IgD-negative memory B cell (primary cell): ENCODE measurements at regions not wholly inside any gene's neighbourhood (a gene's known extent, or its start where the extent isn't known, plus 50 kb on each side); places are given as distances from the start of the nearest gene placed in this dataset.
"Not testable (repeated sequence)": the region's sequence is repeated elsewhere in the genome, so short reads cannot be mapped to it uniquely, and the experiment has no call there.

Source experiments
- H3K27ac Mint-ChIP-seq, 3 donors: one replicate each; pipeline ENCODE4 v1.8.0; 2020 to 2022; ENCODE audit warnings: mild to moderate bottlenecking in 3 of 3, mixed read lengths in 3 of 3, moderate library complexity in 1 of 3
- H3K27me3 Mint-ChIP-seq: one replicate; pipeline ENCODE4 v1.8.0; 2021; ENCODE audit warnings: mixed read lengths
- H3K36me3 Mint-ChIP-seq: one replicate; pipeline ENCODE4 v1.8.0; 2020; ENCODE audit warnings: mild to moderate bottlenecking, mixed read lengths
- H3K4me1 Mint-ChIP-seq, 3 donors: one replicate each; pipeline ENCODE4 v1.8.0; 2020 to 2022; ENCODE audit warnings: mixed read lengths in 3 of 3, mild to moderate bottlenecking in 1 of 3
- H3K4me3 Mint-ChIP-seq, 4 donors: one replicate each; pipeline ENCODE4 v1.8.0; 2020 to 2022; ENCODE audit warnings: mild to moderate bottlenecking in 4 of 4, mixed read lengths in 4 of 4, moderate library complexity in 3 of 4
- H3K9me3 Mint-ChIP-seq, 3 donors: one replicate each; pipeline ENCODE4 v1.8.0; 2020 to 2021; ENCODE audit warnings: mixed read lengths in 3 of 3, mild to moderate bottlenecking in 1 of 3

GRCh38 chr12:41998436-41998835 is 146.2 kb downstream of the GXYLT1 start:
- H3K36me3 Mint-ChIP-seq, result peaks cover 3% of the 10 kb centered on the region
- no peak overlapping the region for H3K4me3 Mint-ChIP-seq
- no peaks in the 10 kb centered on the region for H3K4me1 Mint-ChIP-seq
- peaks cover 3% of the 10 kb centered on the region for H3K27me3 Mint-ChIP-seq
- no peak overlapping the region for H3K27ac Mint-ChIP-seq
- no peaks in the 10 kb centered on the region for H3K9me3 Mint-ChIP-seq

- Mint-ChIP-seq H3K4me1 (no peaks in the 10 kb centered on the region), H3K27me3 (no peaks in the 10 kb centered on the region), H3K4me3 (no peak overlapping the region), H3K9me3 (peaks cover 0 to 4% (median 2%) of the 10 kb centered on the region in 3 donors), H3K27ac (no peak overlapping the region), H3K36me3 (no peaks in the 10 kb centered on the region)
These were observed 151.4 kb downstream of the GXYLT1 start for GRCh38 chr12:41993283-41993682.

- Mint-ChIP-seq H3K36me3 (no peaks in the 10 kb centered on the region), H3K27me3 (no peaks in the 10 kb centered on the region), H3K9me3 (peaks cover 0 to 4% (median 2%) of the 10 kb centered on the region in 3 donors), H3K27ac (no peak overlapping the region), H3K4me1 (no peaks in the 10 kb centered on the region), H3K4me3 (no peak overlapping the region)
These were observed 151.9 kb downstream of the GXYLT1 start for GRCh38 chr12:41992692-41993215.

- Mint-ChIP-seq H3K27me3 (no peaks in the 10 kb centered on the region), H3K4me1 (no peaks in the 10 kb centered on the region), H3K4me3 (no peak overlapping the region), H3K36me3 (no peaks in the 10 kb centered on the region), H3K9me3 (peaks cover 0 to 4% (median 2%) of the 10 kb centered on the region in 3 donors), H3K27ac (no peak overlapping the region)
These were observed 152.7 kb downstream of the GXYLT1 start for GRCh38 chr12:41992022-41992421.

GRCh38 chr12:41988715-41989114 is 156.0 kb downstream of the GXYLT1 start:
- no peak overlapping the region for H3K4me3 Mint-ChIP-seq
- H3K27ac Mint-ChIP-seq, result no peak overlapping the region
- peaks cover 0 to 4% (median 2%) of the 10 kb centered on the region in 3 donors for H3K9me3 Mint-ChIP-seq
- H3K27me3 Mint-ChIP-seq, result no peaks in the 10 kb centered on the region
- no peaks in the 10 kb centered on the region for H3K4me1 Mint-ChIP-seq
- no peaks in the 10 kb centered on the region for H3K36me3 Mint-ChIP-seq

- H3K4me1 Mint-ChIP-seq, H3K36me3 Mint-ChIP-seq, H3K27me3 Mint-ChIP-seq, H3K4me3 Mint-ChIP-seq, H3K27ac Mint-ChIP-seq, H3K9me3 Mint-ChIP-seq: not testable (repeated sequence)
These were observed 158.2 kb downstream of the GXYLT1 start for GRCh38 chr12:41986513-41986912.

- H3K36me3 Mint-ChIP-seq, result no peaks in the 10 kb centered on the region
- H3K9me3 Mint-ChIP-seq, result peaks cover 0 to 4% (median 0%) of the 10 kb centered on the region in 3 donors
- H3K4me1 Mint-ChIP-seq, result no peaks in the 10 kb centered on the region
- H3K27ac Mint-ChIP-seq, result no peak overlapping the region
- no peak overlapping the region for H3K4me3 Mint-ChIP-seq
- H3K27me3 Mint-ChIP-seq, result peaks cover 10% of the 10 kb centered on the region
These were observed 160.8 kb downstream of the GXYLT1 start for GRCh38 chr12:41983856-41984255.

- no peaks in the 10 kb centered on the region for H3K36me3 Mint-ChIP-seq
- peaks cover 10% of the 10 kb centered on the region for H3K27me3 Mint-ChIP-seq
- H3K9me3 Mint-ChIP-seq, result no peaks in the 10 kb centered on the region
- H3K4me1 Mint-ChIP-seq, result no peaks in the 10 kb centered on the region
- no peak overlapping the region for H3K27ac Mint-ChIP-seq
- no peak overlapping the region for H3K4me3 Mint-ChIP-seq
These were observed 161.3 kb downstream of the GXYLT1 start for GRCh38 chr12:41983394-41983793.

- no peak overlapping the region for H3K27ac Mint-ChIP-seq
- no peaks in the 10 kb centered on the region for H3K4me1 Mint-ChIP-seq
- H3K4me3 Mint-ChIP-seq, result no peak overlapping the region
- peaks cover 10% of the 10 kb centered on the region for H3K27me3 Mint-ChIP-seq
- no peaks in the 10 kb centered on the region for H3K9me3 Mint-ChIP-seq
- H3K36me3 Mint-ChIP-seq, result no peaks in the 10 kb centered on the region
These were observed 162.9 kb downstream of the GXYLT1 start for GRCh38 chr12:41981758-41982157.

GRCh38 chr12:41981013-41981412 is 163.7 kb downstream of the GXYLT1 start:
- Mint-ChIP-seq H3K4me1 (no peaks in the 10 kb centered on the region), H3K27me3 (peaks cover 10% of the 10 kb centered on the region), H3K36me3 (no peaks in the 10 kb centered on the region), H3K4me3 (no peak overlapping the region), H3K27ac (no peak overlapping the region), H3K9me3 (no peaks in the 10 kb centered on the region)

GRCh38 chr12:41980390-41980789 is 164.3 kb downstream of the GXYLT1 start:
- Mint-ChIP-seq H3K4me3 (no peak overlapping the region), H3K36me3 (no peaks in the 10 kb centered on the region), H3K4me1 (no peaks in the 10 kb centered on the region), H3K9me3 (no peaks in the 10 kb centered on the region), H3K27ac (no peak overlapping the region), H3K27me3 (peaks cover 10% of the 10 kb centered on the region)

GRCh38 chr12:41979574-41979973 is 165.1 kb downstream of the GXYLT1 start:
- no peaks in the 10 kb centered on the region for H3K4me1 Mint-ChIP-seq
- H3K27me3 Mint-ChIP-seq, result peaks cover 10% of the 10 kb centered on the region
- H3K36me3 Mint-ChIP-seq, result no peaks in the 10 kb centered on the region
- no peak overlapping the region for H3K4me3 Mint-ChIP-seq
- no peaks in the 10 kb centered on the region for H3K9me3 Mint-ChIP-seq
- no peak overlapping the region for H3K27ac Mint-ChIP-seq

GRCh38 chr12:41972598-41972997 is 172.1 kb downstream of the GXYLT1 start:
- no peaks in the 10 kb centered on the region for H3K27me3 Mint-ChIP-seq
- H3K36me3 Mint-ChIP-seq, result no peaks in the 10 kb centered on the region
- peaks cover 0 to 2% (median 0%) of the 10 kb centered on the region in 3 donors for H3K9me3 Mint-ChIP-seq
- H3K27ac Mint-ChIP-seq, result no peak overlapping the region
- H3K4me3 Mint-ChIP-seq, result no peak overlapping the region
- no peaks in the 10 kb centered on the region for H3K4me1 Mint-ChIP-seq

GRCh38 chr12:41972196-41972595 is 172.5 kb downstream of the GXYLT1 start:
- H3K4me1 Mint-ChIP-seq, result no peaks in the 10 kb centered on the region
- no peaks in the 10 kb centered on the region for H3K36me3 Mint-ChIP-seq
- H3K9me3 Mint-ChIP-seq, result peaks cover 0 to 2% (median 0%) of the 10 kb centered on the region in 3 donors
- H3K27me3 Mint-ChIP-seq, result no peaks in the 10 kb centered on the region
- H3K27ac Mint-ChIP-seq, result no peak overlapping the region
- H3K4me3 Mint-ChIP-seq, result no peak overlapping the region

- Mint-ChIP-seq H3K4me1 (no peaks in the 10 kb centered on the region), H3K4me3 (no peak overlapping the region), H3K9me3 (peaks cover 0 to 2% (median 0%) of the 10 kb centered on the region in 3 donors), H3K27ac (no peak overlapping the region), H3K36me3 (no peaks in the 10 kb centered on the region), H3K27me3 (peaks cover 3% of the 10 kb centered on the region)
These were observed 173.9 kb downstream of the GXYLT1 start for GRCh38 chr12:41970744-41971143.

GRCh38 chr12:41968599-41968998 is 176.1 kb downstream of the GXYLT1 start:
- peaks cover 0 to 2% (median 0%) of the 10 kb centered on the region in 3 donors for H3K9me3 Mint-ChIP-seq
- H3K27me3 Mint-ChIP-seq, result peaks cover 6% of the 10 kb centered on the region
- H3K27ac Mint-ChIP-seq, result no peak overlapping the region
- H3K4me3 Mint-ChIP-seq, result no peak overlapping the region
- H3K4me1 Mint-ChIP-seq, result no peaks in the 10 kb centered on the region
- H3K36me3 Mint-ChIP-seq, result no peaks in the 10 kb centered on the region
